Suprapubic skin (tissue), 4 donors: ENCODE measurements at regions not wholly inside any gene's neighbourhood (a gene's known extent, or its start where the extent isn't known, plus 50 kb on each side); places are given as distances from the start of the nearest gene placed in this dataset.

ENCODE experiments used
- DNase-seq, 2 donors: peaks; one replicate each; pipeline ENCODE4 v3.0.0-alpha.2; 2019; ENCODE audit warnings: low spot score in 2 of 2
- H3K27ac ChIP-seq: fragments of 200-600 bp; sonication (generic); one replicate; pipeline ENCODE4 v1.5.1; 2019
- H3K27me3 ChIP-seq: fragments of 200-600 bp; sonication (generic); one replicate; pipeline ENCODE4 v1.5.1; 2019
- H3K36me3 ChIP-seq: fragments of 200-600 bp; sonication (generic); one replicate; pipeline ENCODE4 v1.5.1; 2019
- H3K4me1 ChIP-seq: fragments of 200-600 bp; sonication (generic); one replicate; pipeline ENCODE4 v1.5.1; 2019
- H3K4me3 ChIP-seq: fragments of 200-600 bp; sonication (generic); one replicate; pipeline ENCODE4 v1.5.1; 2019; ENCODE audit warnings: mild to moderate bottlenecking
- H3K9me3 ChIP-seq: fragments of 200-600 bp; sonication (generic); one replicate; pipeline ENCODE4 v1.5.1; 2019
- EP300 ChIP-seq: sonication (generic); formaldehyde crosslinking; IDR thresholded peaks from one replicate; pipeline ENCODE4 v1.6.1; 2017; ENCODE audit warnings: antibody characterized with exemption
- POLR2A ChIP-seq, 2 donors: fragments of 450-650 bp; IDR thresholded peaks; one replicate each; pipeline ENCODE4 v1.6.1; 2017; ENCODE audit warnings: antibody characterized with exemption in 2 of 2, mild to moderate bottlenecking in 2 of 2, moderate library complexity in 2 of 2
- POLR2AphosphoS5 ChIP-seq, 3 donors: sonication (generic); formaldehyde crosslinking; IDR thresholded peaks; one replicate each; pipeline ENCODE4 v1.6.1; 2017; ENCODE audit warnings: antibody characterized with exemption in 3 of 3
- WGBS: methylation state at CpG from one replicate; pipeline ENCODE4 v1.1.5; 2018; 5-methylcytosine and 5-hydroxymethylcytosine counted together
- TF ChIP-seq, protein P1 (sequence below), 2 donors: fragments of 200-600 bp in 1 of 2; fragments of 450-650 bp in 1 of 2; sonication (generic) in 1 of 2; IDR thresholded peaks; one replicate each; pipeline ENCODE4 v1.5.1; 2016 to 2019; ENCODE audit warnings: antibody characterized with exemption in 2 of 2, mild to moderate bottlenecking in 1 of 2, moderate library complexity in 1 of 2

DNA sequence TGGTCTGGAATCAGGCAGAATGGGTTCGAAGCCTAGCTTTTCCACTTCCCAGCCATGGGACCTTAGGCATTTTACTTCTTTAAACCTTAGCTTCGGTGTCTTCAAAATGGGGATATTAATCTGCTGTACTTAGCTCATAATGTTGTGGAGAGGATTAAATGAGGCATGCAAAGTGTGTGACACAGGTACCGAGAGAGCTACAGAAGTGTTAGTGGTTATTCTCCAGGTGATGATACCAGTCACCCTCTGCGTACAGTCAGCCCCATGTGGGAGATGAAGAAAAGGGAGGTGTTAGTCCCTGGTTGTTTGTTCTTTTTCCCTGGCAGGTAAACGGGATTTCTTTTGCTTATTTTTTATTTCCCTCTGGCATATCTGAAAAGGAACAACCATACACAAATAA lies 212.1 kb downstream of the PHLDA1 start:
- Histone ChIP-seq H3K27me3 (no peaks in the 10 kb centered on the region), H3K9me3 (no peaks in the 10 kb centered on the region), H3K4me1 (peaks cover 12% of the 10 kb centered on the region), H3K4me3 (no peak overlapping the region), H3K36me3 (no peaks in the 10 kb centered on the region), H3K27ac (no peak overlapping the region)
- DNase-seq = no peak
- TF ChIP-seq, protein P1, sequence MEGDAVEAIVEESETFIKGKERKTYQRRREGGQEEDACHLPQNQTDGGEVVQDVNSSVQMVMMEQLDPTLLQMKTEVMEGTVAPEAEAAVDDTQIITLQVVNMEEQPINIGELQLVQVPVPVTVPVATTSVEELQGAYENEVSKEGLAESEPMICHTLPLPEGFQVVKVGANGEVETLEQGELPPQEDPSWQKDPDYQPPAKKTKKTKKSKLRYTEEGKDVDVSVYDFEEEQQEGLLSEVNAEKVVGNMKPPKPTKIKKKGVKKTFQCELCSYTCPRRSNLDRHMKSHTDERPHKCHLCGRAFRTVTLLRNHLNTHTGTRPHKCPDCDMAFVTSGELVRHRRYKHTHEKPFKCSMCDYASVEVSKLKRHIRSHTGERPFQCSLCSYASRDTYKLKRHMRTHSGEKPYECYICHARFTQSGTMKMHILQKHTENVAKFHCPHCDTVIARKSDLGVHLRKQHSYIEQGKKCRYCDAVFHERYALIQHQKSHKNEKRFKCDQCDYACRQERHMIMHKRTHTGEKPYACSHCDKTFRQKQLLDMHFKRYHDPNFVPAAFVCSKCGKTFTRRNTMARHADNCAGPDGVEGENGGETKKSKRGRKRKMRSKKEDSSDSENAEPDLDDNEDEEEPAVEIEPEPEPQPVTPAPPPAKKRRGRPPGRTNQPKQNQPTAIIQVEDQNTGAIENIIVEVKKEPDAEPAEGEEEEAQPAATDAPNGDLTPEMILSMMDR (IDR thresholded peaks at IDR 0.05) = no peak
- TF ChIP-seq POLR2AphosphoS5 (IDR thresholded peaks at IDR 0.05) (no peak), EP300 (no peak), POLR2A (IDR thresholded peaks at IDR 0.05) (no peak)
- WGBS = 81% methylated on average over 5 of the region's 5 CpGs

DNA sequence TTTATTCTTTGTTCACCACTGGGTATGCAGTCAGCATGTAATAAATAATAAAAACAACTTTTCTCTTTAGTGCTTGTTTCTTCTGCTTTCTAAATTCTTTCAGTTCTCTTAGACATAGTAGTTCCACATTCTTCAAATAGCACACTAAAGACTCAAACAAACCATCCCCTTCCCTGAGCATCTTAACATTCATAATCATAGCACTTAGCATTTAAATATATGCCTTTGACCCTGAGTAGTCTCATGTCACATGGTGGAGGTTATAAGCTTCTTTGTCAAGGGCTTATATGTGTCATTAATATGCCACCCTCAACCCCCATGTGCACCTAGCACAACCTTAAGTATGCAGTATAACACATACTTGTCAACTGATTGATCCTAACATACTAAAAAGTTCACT lies 212.7 kb downstream of the PHLDA1 start:
- Histone ChIP-seq H3K36me3 (no peaks in the 10 kb centered on the region), H3K27ac (no peak overlapping the region), H3K4me1 (peaks cover 12% of the 10 kb centered on the region), H3K4me3 (no peak overlapping the region), H3K9me3 (no peaks in the 10 kb centered on the region), H3K27me3 (no peaks in the 10 kb centered on the region)
- TF ChIP-seq EP300 = no peak
- TF ChIP-seq, protein P1 (IDR thresholded peaks at IDR 0.05) = no peak
- TF ChIP-seq POLR2AphosphoS5 (IDR thresholded peaks at IDR 0.05) = no peak
- TF ChIP-seq POLR2A (IDR thresholded peaks at IDR 0.05) = no peak
- DNase-seq = no peak

DNA sequence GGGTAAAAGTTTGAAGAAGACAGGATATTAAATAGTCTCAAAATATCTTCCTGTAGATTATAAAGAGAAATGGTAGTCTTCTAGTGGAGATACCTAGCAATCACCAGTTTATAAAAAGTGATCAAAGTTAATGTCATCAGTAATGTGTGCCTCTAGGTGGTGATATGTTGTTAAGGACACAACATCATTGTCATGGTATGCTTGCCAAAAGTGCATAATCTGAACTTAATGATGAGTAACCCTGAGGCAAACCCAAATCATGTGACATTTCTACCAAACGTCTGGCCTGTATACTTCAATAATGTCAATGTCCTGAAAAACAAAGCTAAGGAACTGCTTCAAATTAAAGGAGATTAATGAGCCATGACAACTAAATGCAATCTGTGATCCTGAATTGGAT lies 214.7 kb downstream of the PHLDA1 start:
- Histone ChIP-seq H3K27me3 (no peaks in the 10 kb centered on the region), H3K9me3 (no peaks in the 10 kb centered on the region), H3K4me3 (no peak overlapping the region), H3K27ac (no peak overlapping the region), H3K36me3 (no peaks in the 10 kb centered on the region), H3K4me1 (peaks cover 14% of the 10 kb centered on the region)
- TF ChIP-seq EP300 (no peak), POLR2A (IDR thresholded peaks at IDR 0.05) (no peak), POLR2AphosphoS5 (IDR thresholded peaks at IDR 0.05) (no peak)
- TF ChIP-seq, protein P1 (IDR thresholded peaks at IDR 0.05) = no peak
- 0% methylated on average over 1 of the region's 1 CpG for WGBS
- DNase-seq = no peak

DNA sequence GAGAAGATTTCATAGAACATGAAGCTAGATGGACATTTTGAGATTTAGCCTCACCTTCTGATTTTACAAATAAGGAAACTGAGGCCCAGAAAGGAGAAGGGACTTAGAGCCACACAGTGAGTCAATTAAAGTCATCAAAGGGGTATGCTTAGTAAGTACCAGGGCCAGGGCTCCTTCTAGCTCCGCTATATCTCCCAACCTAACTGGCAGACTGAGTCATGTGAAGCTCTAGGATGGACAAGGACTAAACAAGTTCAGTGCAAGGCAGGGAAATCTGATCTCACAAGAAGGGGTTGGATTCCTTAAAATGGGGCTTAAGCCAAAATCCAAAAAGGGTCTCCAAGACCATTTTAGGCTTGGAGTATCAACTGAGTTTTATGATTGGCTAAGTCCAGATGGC lies 215.8 kb downstream of the PHLDA1 start:
- WGBS = 100% methylated on average over 1 of the region's 1 CpG
- no peak for DNase-seq
- Histone ChIP-seq H3K4me3 (no peak overlapping the region), H3K4me1 (peaks cover 14% of the 10 kb centered on the region), H3K27me3 (no peaks in the 10 kb centered on the region), H3K27ac (no peak overlapping the region), H3K9me3 (no peaks in the 10 kb centered on the region), H3K36me3 (no peaks in the 10 kb centered on the region)
- TF ChIP-seq, protein P1 (IDR thresholded peaks at IDR 0.05) = no peak
- TF ChIP-seq POLR2A (IDR thresholded peaks at IDR 0.05) = no peak
- TF ChIP-seq POLR2AphosphoS5 (IDR thresholded peaks at IDR 0.05) = no peak
- no peak for TF ChIP-seq EP300

DNA sequence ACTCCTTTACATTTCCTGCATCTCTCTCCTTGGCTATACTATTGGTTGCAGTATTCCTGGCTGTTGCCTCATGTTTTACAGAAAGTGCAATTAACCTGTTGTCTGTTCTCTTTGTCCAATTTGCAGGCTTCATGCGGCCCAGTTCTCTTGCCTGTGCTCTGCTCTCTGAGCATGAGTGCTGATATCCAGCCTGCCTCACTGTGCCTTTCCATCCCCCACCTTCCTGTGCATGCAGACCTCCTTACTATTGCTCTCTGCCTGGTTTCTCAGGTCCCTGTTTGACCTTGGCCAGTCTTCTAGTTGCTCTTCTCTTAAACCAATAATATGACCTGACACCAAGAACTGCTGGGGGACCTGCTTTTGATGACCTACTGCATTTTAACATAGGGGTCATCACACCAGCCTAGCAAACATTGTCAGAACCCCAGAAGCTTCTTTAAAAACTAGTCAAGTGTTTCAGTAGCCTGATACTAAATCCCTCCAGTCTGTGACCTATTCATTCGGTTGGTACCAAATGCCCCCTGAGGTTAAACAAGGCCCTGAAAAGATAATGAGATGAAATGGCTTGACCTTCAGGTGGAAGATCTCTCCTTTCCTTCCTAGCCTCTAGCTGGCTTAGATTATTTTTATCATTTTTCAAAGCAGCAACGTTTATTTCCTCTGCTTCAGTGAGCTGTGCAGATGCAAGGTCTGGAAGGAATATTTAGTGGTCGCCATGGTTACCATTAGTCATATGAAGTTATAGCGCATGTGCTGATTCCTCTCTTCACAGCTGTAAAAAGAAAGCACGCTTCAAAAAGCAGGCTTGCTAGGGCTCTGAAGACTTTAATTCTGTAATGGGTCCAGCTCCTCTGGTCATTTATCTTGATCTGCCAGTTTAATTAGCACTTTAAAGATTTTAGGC lies 216.5 kb downstream of the PHLDA1 start:
- 34% methylated on average over 6 of the region's 6 CpGs for WGBS
- no peak overlapping the region for H3K27ac ChIP-seq
- DNase-seq = no peak

More for the DNA sequence above, 216.5 kb downstream of the PHLDA1 start:
- H3K9me3 ChIP-seq = no peaks in the 10 kb centered on the region
- H3K27me3 ChIP-seq = no peaks in the 10 kb centered on the region
- TF ChIP-seq POLR2AphosphoS5 (IDR thresholded peaks at IDR 0.05) (no peak), EP300 (no peak), POLR2A (IDR thresholded peaks at IDR 0.05) (no peak)
- TF ChIP-seq, protein P1 (IDR thresholded peaks at IDR 0.05) = no peak
- no peak overlapping the region for H3K4me3 ChIP-seq
- peaks cover 14% of the 10 kb centered on the region for H3K4me1 ChIP-seq
- no peaks in the 10 kb centered on the region for H3K36me3 ChIP-seq
